ENCODE measurements at regions not wholly inside any gene's neighbourhood (a gene's known extent, or its start where the extent isn't known, plus 50 kb on each side); places are given as distances from the start of the nearest gene placed in this dataset.

DNA sequence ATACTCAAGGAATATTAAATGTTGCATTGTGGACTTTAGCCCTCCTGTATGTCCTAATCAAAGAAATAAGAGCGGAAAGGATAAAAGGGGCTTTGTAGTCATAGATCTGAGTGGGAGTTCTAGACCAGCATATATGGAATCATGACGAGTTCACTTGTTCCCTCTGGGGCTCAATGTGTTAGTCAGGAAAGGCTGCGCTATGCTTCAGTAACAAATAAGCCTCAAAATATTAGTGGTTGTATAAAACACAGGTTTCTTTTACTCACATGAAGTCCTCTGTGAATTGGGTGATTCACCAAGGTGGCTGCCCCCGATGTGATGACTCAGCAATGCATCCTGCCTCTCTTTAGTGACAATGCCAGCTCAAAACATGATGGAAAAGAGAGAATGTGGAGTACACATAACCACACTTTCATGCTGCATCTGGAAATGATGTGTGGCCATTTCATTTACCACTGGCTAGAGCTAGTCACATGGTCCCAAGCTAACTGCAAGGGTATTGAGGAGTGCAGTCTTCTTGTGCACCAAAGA lies 63.3 kb upstream of the IRX5 start:
- TF ChIP-seq YY1 (IDR thresholded peaks at IDR 0.05; ENCODE audit: insufficient read depth, insufficient read length) (no peak), SUZ12 (IDR thresholded peaks at IDR 0.05; ENCODE audit: extremely low read depth, insufficient read depth, insufficient read length) (no peak)

Data from NT2/D1 (cell line).